Neural progenitor cell (in vitro differentiated cells): ENCODE measurements at regions not wholly inside any gene's neighbourhood (a gene's known extent, or its start where the extent isn't known, plus 50 kb on each side); places are given as distances from the start of the nearest gene placed in this dataset. TPM values are rescaled to one million over a fixed set of nuclear protein-coding genes. Genes with fewer than 3 reads are reported as not detected.

ENCODE experiments used
- DNase-seq: peaks from one replicate; pipeline ENCODE4 v3.0.0-alpha.2; 2016; ENCODE audit warnings: low spot score
- H2AFZ ChIP-seq: fragments of 200-600 bp; sonication (generic); replicated peaks from 2 replicates; pipeline ENCODE4 v1.6.1; 2016; ENCODE audit warnings: antibody characterized with exemption
- H3F3A ChIP-seq: fragments of 200-600 bp; sonication (generic); 2 replicates; pipeline ENCODE4 v1.6.1; 2016; ENCODE audit warnings: antibody characterized with exemption, low read depth
- H3K27ac ChIP-seq: fragments of 200-600 bp; sonication (generic); 2 replicates; pipeline ENCODE4 v1.5.1; 2016; ENCODE audit warnings: mild to moderate bottlenecking
- H3K27me3 ChIP-seq: fragments of 200-600 bp; sonication (generic); 2 replicates; pipeline ENCODE4 v1.6.1; 2016; ENCODE audit warnings: mild to moderate bottlenecking, moderate library complexity
- H3K36me3 ChIP-seq: fragments of 200-600 bp; sonication (generic); 2 replicates; pipeline ENCODE4 v1.5.1; 2016
- H3K4me1 ChIP-seq: fragments of 200-600 bp; sonication (generic); 2 replicates; pipeline ENCODE4 v1.6.1; 2016; ENCODE audit warnings: mixed run types
- H3K4me2 ChIP-seq: fragments of 200-600 bp; sonication (generic); 2 replicates; pipeline ENCODE4 v1.6.1; 2016
- H3K4me3 ChIP-seq: fragments of 200-600 bp; sonication (generic); 2 replicates; pipeline ENCODE4 v1.5.1; 2016
- H3K79me2 ChIP-seq: fragments of 200-600 bp; sonication (generic); 2 replicates; pipeline ENCODE4 v1.6.1; 2016; ENCODE audit warnings: low read depth
- H3K9ac ChIP-seq: fragments of 200-600 bp; sonication (generic); 2 replicates; pipeline ENCODE4 v1.6.1; 2016
- H3K9me3 ChIP-seq: fragments of 200-600 bp; sonication (generic); 2 replicates; pipeline ENCODE4 v1.5.1; 2016; ENCODE audit warnings: low read depth
- H4K20me1 ChIP-seq: fragments of 200-600 bp; sonication (generic); 2 replicates; pipeline ENCODE4 v1.6.1; 2016; ENCODE audit warnings: low read depth
- H3K27ac Mint-ChIP-seq: 3 replicates; pipeline ENCODE4 v1.8.0; 2021; ENCODE audit warnings: mixed read lengths
- H3K27me3 Mint-ChIP-seq: 2 replicates; pipeline ENCODE4 v1.8.0; 2022; ENCODE audit warnings: low read depth, mild to moderate bottlenecking, inconsistent platforms, moderate library complexity, mixed read lengths; ENCODE audit not compliant: insufficient read depth
- H3K36me3 Mint-ChIP-seq: 3 replicates; pipeline ENCODE4 v1.8.0; 2021; ENCODE audit warnings: mixed read lengths
- H3K4me1 Mint-ChIP-seq: 3 replicates; pipeline ENCODE4 v1.8.0; 2021; ENCODE audit warnings: mixed read lengths
- H3K4me3 Mint-ChIP-seq: 3 replicates; pipeline ENCODE4 v1.8.0; 2021; ENCODE audit warnings: mild to moderate bottlenecking, moderate library complexity, mixed read lengths
- H3K9me3 Mint-ChIP-seq: 3 replicates; pipeline ENCODE4 v1.8.0; 2020; ENCODE audit warnings: mixed read lengths
- EZH2 ChIP-seq: fragments of 200-600 bp; sonication (generic); IDR thresholded peaks from 2 replicates; pipeline ENCODE4 v1.6.1; 2017; ENCODE audit warnings: antibody characterized with exemption, mild to moderate bottlenecking, moderate library complexity
- EZH2phosphoT487 ChIP-seq: fragments of 200-600 bp; sonication (generic); IDR thresholded peaks from 2 replicates; pipeline ENCODE4 v1.6.1; 2017; ENCODE audit warnings: antibody characterized with exemption
- small RNA-seq: library from RNA; depleted of rRNA; stranded (forward); fragments of <200 nt; gene quantifications from one replicate; pipeline ENCODE3, GENCODE V24; 2015
- TF ChIP-seq, protein P1 (sequence below): fragments of 200-600 bp; sonication (generic); IDR thresholded peaks from 2 replicates; pipeline ENCODE4 v1.5.1; 2017; ENCODE audit warnings: antibody characterized with exemption, mild to moderate bottlenecking

DNA sequence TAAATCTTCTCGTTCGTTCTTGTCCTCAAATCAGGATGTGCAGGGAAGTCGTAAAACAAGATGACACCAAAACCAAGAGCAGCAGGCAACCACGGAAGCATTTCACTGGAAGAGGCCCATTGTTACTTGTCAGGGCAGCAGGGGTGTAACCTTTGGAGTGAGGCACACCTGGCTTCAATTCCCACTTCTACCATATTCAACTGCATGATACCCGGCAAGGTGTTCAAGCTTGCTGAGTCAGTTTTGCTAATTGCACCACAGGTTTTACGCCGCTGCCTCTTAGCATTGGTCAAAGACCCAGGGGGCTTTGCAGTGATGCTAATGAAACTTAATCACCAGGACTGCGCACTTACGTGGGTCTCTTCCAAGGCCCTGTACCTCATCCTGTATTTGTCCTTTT, 50.0 kb upstream of the PTER start:
- Histone ChIP-seq H3K4me3 (no peak overlapping the region), H3F3A (no peaks in the 10 kb centered on the region), H4K20me1 (no peaks in the 10 kb centered on the region), H3K79me2 (no peaks in the 10 kb centered on the region), H3K27ac (no peak overlapping the region), H2AFZ (peak overlapping the region; percentile 63), H3K4me1 (no peaks in the 10 kb centered on the region), H3K4me2 (no peak overlapping the region), H3K9ac (no peak overlapping the region), H3K9me3 (no peaks in the 10 kb centered on the region), H3K36me3 (no peaks in the 10 kb centered on the region), H3K27me3 (no peaks in the 10 kb centered on the region)
- Mint-ChIP-seq H3K9me3 (no peaks in the 10 kb centered on the region), H3K4me1 (peaks cover 7% of the 10 kb centered on the region), H3K4me3 (no peak overlapping the region), H3K27me3 (peaks cover 2% of the 10 kb centered on the region), H3K36me3 (no peaks in the 10 kb centered on the region), H3K27ac (no peak overlapping the region)
- TF ChIP-seq, protein P1, sequence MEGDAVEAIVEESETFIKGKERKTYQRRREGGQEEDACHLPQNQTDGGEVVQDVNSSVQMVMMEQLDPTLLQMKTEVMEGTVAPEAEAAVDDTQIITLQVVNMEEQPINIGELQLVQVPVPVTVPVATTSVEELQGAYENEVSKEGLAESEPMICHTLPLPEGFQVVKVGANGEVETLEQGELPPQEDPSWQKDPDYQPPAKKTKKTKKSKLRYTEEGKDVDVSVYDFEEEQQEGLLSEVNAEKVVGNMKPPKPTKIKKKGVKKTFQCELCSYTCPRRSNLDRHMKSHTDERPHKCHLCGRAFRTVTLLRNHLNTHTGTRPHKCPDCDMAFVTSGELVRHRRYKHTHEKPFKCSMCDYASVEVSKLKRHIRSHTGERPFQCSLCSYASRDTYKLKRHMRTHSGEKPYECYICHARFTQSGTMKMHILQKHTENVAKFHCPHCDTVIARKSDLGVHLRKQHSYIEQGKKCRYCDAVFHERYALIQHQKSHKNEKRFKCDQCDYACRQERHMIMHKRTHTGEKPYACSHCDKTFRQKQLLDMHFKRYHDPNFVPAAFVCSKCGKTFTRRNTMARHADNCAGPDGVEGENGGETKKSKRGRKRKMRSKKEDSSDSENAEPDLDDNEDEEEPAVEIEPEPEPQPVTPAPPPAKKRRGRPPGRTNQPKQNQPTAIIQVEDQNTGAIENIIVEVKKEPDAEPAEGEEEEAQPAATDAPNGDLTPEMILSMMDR = no peak
- TF ChIP-seq EZH2phosphoT487 (no peak), EZH2 (no peak)
- peak; percentile 3 for DNase-seq

Small RNAs in the stretch of these regions (small RNA-seq; reads per million reads assigned to genes)
- gene RF00322 (not detected), gene RNU6-1075P (not detected)
